GM12878 (cell line): ENCODE measurements at regions not wholly inside any gene's neighbourhood (a gene's known extent, or its start where the extent isn't known, plus 50 kb on each side); places are given as distances from the start of the nearest gene placed in this dataset.

Experiments used
- ATAC-seq: fragments of 200-7000 bp; cut with Tn5 transposase; 3 replicates; pipeline ENCODE4 v1.9.1; 2020; ENCODE audit warnings: mild to moderate bottlenecking, moderate library complexity
- BruUV-seq: library from RNA; stranded (reverse); fragments of 400-500 nt; replicated peaks from 2 replicates; lab custom pipeline; 2021; lab: Mats Ljungman, UMichigan
- CTCF ChIA-PET: fragments of 300-600 bp; sonication (Branson Sonifier 250); formaldehyde crosslinking; extraction: SDS; loops from one replicate; lab custom pipeline; 2021; ENCODE audit warnings: inconsistent platforms; lab: Yijun Ruan, JAX
- POLR2A ChIA-PET: fragments of 350-600 bp; formaldehyde crosslinking; extraction: SDS; loops from one replicate; lab custom pipeline; 2021; ENCODE audit warnings: inconsistent platforms; lab: Charles Lee
- RAD21 ChIA-PET: fragments of 300-600 bp; sonication (Branson Sonifier 250); formaldehyde crosslinking; loops from one replicate; lab custom pipeline; 2023; ENCODE audit warnings: antibody characterized with exemption; ENCODE audit not compliant: unreplicated experiment; lab: Charles Lee
- SMC1A ChIA-PET: fragments of 300-600 bp; sonication (Branson Sonifier 250); formaldehyde crosslinking; loops from one replicate; lab custom pipeline; 2023; ENCODE audit not compliant: unreplicated experiment, uncharacterized antibody; lab: Charles Lee
- DNase-seq: peaks from one replicate; pipeline ENCODE4 v3.0.0-alpha.2; 2011; ENCODE audit warnings: low read depth, low spot score
- FAIRE-seq: peaks from 3 replicates; lab custom pipeline; 2011; peaks lifted over from hg19 to GRCh38; lab: Jason Lieb, UNC
- H2AFZ ChIP-seq: 2 replicates; pipeline ENCODE4 v1.6.0; 2011; ENCODE audit warnings: low read depth, low read length, control low read depth; ENCODE audit not compliant: control insufficient read depth
- H3K27ac ChIP-seq: 2 replicates; pipeline ENCODE4 v1.5.1; 2011; ENCODE audit warnings: control low read depth; ENCODE audit not compliant: control insufficient read depth, insufficient read depth
- H3K27me3 ChIP-seq, 2 experiments: replicated peaks in 1 of 2; 2 replicates each; pipeline versions ENCODE4 v1.6.0 to v1.6.1; 2011; ENCODE audit warnings: low read length in 1 of 2; ENCODE audit not compliant: control insufficient read depth in 2 of 2, insufficient read depth in 2 of 2
- H3K36me3 ChIP-seq, 2 experiments: 2 replicates each; pipeline ENCODE4 v1.5.1; 2011; ENCODE audit warnings: low read length in 1 of 2; ENCODE audit not compliant: control insufficient read depth in 2 of 2, insufficient read depth in 2 of 2
- H3K4me1 ChIP-seq: 2 replicates; pipeline ENCODE4 v1.6.1; 2011; ENCODE audit warnings: mild to moderate bottlenecking, low read length, moderate library complexity, mixed read lengths; ENCODE audit not compliant: control insufficient read depth, insufficient read depth
- H3K4me2 ChIP-seq: 2 replicates; pipeline ENCODE4 v1.6.0; 2011; ENCODE audit warnings: control low read depth; ENCODE audit not compliant: control insufficient read depth, insufficient read depth
- H3K4me3 ChIP-seq: fragments of 200-600 bp; sonication (generic); 2 replicates; pipeline ENCODE4 v1.5.1; 2016
- H3K79me2 ChIP-seq: 2 replicates; pipeline ENCODE4 v1.6.0; 2011; ENCODE audit warnings: low read length; ENCODE audit not compliant: control insufficient read depth, insufficient read depth
- H3K9ac ChIP-seq: 2 replicates; pipeline ENCODE4 v1.8.0; 2011; ENCODE audit warnings: low read length, control low read depth, mixed read lengths; ENCODE audit not compliant: control insufficient read depth, insufficient read depth
- H3K9me3 ChIP-seq: replicated peaks from 3 replicates; pipeline ENCODE4 v1.5.1; 2011; ENCODE audit warnings: mild to moderate bottlenecking, low read length; ENCODE audit not compliant: control insufficient read depth, insufficient read depth
- H4K20me1 ChIP-seq: 2 replicates; pipeline ENCODE4 v1.6.0; 2011; ENCODE audit not compliant: control insufficient read depth, insufficient read depth
- BCL11A ChIP-seq: IDR thresholded peaks from 2 replicates; pipeline ENCODE4 v1.6.1; 2011; ENCODE audit warnings: low read depth, low read length
- CBX3 ChIP-seq: fragments of 200-600 bp; sonication (generic); IDR thresholded peaks from 2 replicates; pipeline ENCODE4 v1.6.1; 2016; ENCODE audit warnings: low read depth, borderline replicate concordance
- CBX5 ChIP-seq: sonication (generic); IDR thresholded peaks from 2 replicates; pipeline ENCODE4 v1.6.1; 2016; ENCODE audit warnings: low read depth, moderate library complexity, mild to moderate bottlenecking, inconsistent platforms
- HCFC1 ChIP-seq: fragments of 150-350 bp; IDR thresholded peaks from 2 replicates; pipeline ENCODE4 v1.6.1; 2014; ENCODE audit warnings: low read length
- IRF4 ChIP-seq: IDR thresholded peaks from 2 replicates; pipeline ENCODE4 v1.6.1; 2011; ENCODE audit warnings: low read depth, low read length
- JUND ChIP-seq: IDR thresholded peaks from 2 replicates; pipeline ENCODE4 v1.6.1; 2012; ENCODE audit warnings: low read depth, mild to moderate bottlenecking, low read length, improper control_type of control experiment, moderate library complexity
- NRF1 ChIP-seq: conservative IDR thresholded peaks from 2 replicates; pipeline ENCODE4 v1.6.1; 2011; ENCODE audit warnings: mild to moderate bottlenecking, low read depth, low read length, improper control_type of control experiment
- POLR2A ChIP-seq: IDR thresholded peaks from 2 replicates; pipeline ENCODE4 v1.6.1; 2011; ENCODE audit warnings: low read depth, mild to moderate bottlenecking, low read length
- POLR2AphosphoS2 ChIP-seq: IDR thresholded peaks from 2 replicates; pipeline ENCODE4 v1.6.1; 2011; ENCODE audit warnings: low read depth, mild to moderate bottlenecking, low read length, improper control_type of control experiment, moderate library complexity
- SIN3A ChIP-seq: IDR thresholded peaks from 2 replicates; pipeline ENCODE4 v1.6.1; 2012; ENCODE audit warnings: low read depth, low read length, improper control_type of control experiment
- SMAD5 ChIP-seq: IDR thresholded peaks from 2 replicates; pipeline ENCODE4 v1.6.1; 2016; ENCODE audit warnings: antibody characterized with exemption, low read depth
- SPI1 ChIP-seq: IDR thresholded peaks from 2 replicates; pipeline ENCODE4 v1.6.1; 2011; ENCODE audit warnings: low read depth, mild to moderate bottlenecking, low read length, moderate library complexity, borderline replicate concordance; ENCODE audit not compliant: insufficient read depth
- SREBF2 ChIP-seq: IDR thresholded peaks from 2 replicates; pipeline ENCODE4 v1.6.1; 2012; ENCODE audit warnings: mild to moderate bottlenecking, low read length
- SUZ12 ChIP-seq: fragments of 200-600 bp; sonication (generic); IDR thresholded peaks from one replicate; pipeline ENCODE4 v1.6.1; 2018; ENCODE audit warnings: antibody characterized with exemption, mild to moderate bottlenecking; ENCODE audit not compliant: unreplicated experiment
- YY1 ChIP-seq: IDR thresholded peaks from 2 replicates; pipeline ENCODE4 v1.6.1; 2011; ENCODE audit warnings: low read depth, mild to moderate bottlenecking, low read length
- ZBTB40 ChIP-seq: fragments of 450-650 bp; IDR thresholded peaks from 2 replicates; pipeline ENCODE4 v1.6.1; 2016; ENCODE audit warnings: mild to moderate bottlenecking, moderate library complexity, borderline replicate concordance
- WGBS: methylation state at CpG from one replicate; pipeline ENCODE4 v1.1.6; 2016; ENCODE audit warnings: low lambda C conversion rate; ENCODE audit not compliant: insufficient replicate concordance, insufficient coverage; ENCODE audit errors: missing lambda C conversion rate; 5-methylcytosine and 5-hydroxymethylcytosine counted together
- in situ Hi-C: fragments of 300-500 bp; cut with MboI; formaldehyde crosslinking; loops from 9 replicates; pipeline ENCODE4 v1.14.3; 2018; ENCODE audit warnings: mixed read lengths
- intact Hi-C: fragments of 100-400 bp; cut with micrococcal nuclease; formaldehyde crosslinking; loops from one replicate; pipeline ENCODE4 v1.14.2; 2022; ENCODE audit not compliant: unreplicated experiment
- TF ChIP-seq, protein P1 (sequence below): IDR thresholded peaks from 2 replicates; pipeline ENCODE4 v1.6.1; 2012; ENCODE audit warnings: low read depth, low read length, improper control_type of control experiment
- TF ChIP-seq, protein P2 (sequence below): IDR thresholded peaks from 2 replicates; pipeline ENCODE4 v1.6.1; 2011; ENCODE audit warnings: low read depth, mild to moderate bottlenecking, low read length, moderate library complexity, borderline replicate concordance; ENCODE audit errors: extremely low read depth
- TF ChIP-seq, protein P3 (sequence below): fragments of 450-650 bp; formaldehyde crosslinking; IDR thresholded peaks from 2 replicates; pipeline ENCODE4 v1.4.0; 2022; ENCODE audit warnings: mild to moderate bottlenecking, moderate library complexity

DNA sequence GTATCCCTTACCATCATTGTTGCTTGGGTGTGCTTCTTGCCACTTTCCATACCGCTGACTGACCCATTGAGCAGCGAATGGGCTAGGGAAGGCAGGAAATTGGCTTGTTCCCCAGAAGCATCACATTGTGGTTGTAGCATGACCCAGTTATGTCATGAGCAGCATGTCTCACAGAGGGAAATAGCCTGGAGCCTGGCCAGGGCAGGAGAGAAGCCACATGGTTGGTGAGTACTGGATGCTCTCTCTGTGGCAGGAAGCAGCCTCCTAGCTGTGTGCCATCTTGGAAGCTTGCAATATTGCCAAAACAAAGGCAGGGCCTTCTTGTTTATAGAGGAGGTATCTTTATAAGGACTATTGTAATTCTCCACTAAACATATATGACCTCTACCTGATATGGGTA lies 482.6 kb downstream of the PIK3C3 start:
- in situ Hi-C loops: no loop called here
- Histone ChIP-seq H4K20me1 (no peaks in the 10 kb centered on the region), H2AFZ (no peak overlapping the region), H3K4me1 (no peaks in the 10 kb centered on the region), H3K27ac (no peak overlapping the region), H3K9me3 (no peaks in the 10 kb centered on the region), H3K79me2 (no peaks in the 10 kb centered on the region), H3K36me3 (no peaks in the 10 kb centered on the region), H3K4me3 (no peak overlapping the region), H3K4me2 (no peak overlapping the region), H3K27me3 (no peaks in the 10 kb centered on the region), H3K9ac (no peak overlapping the region)
- SMC1A ChIA-PET: no interaction called here
- POLR2A ChIA-PET: no interaction called here
- ATAC-seq (no peak), DNase-seq (no peak), FAIRE-seq (no peak)
- BruUV-seq: no TSS peak
- intact Hi-C loops: no loop called here
- RAD21 ChIA-PET: no interaction called here
- CTCF ChIA-PET: no interaction called here
- 13% methylated on average over 2 of the region's 2 CpGs for WGBS
- TF ChIP-seq, protein P1, sequence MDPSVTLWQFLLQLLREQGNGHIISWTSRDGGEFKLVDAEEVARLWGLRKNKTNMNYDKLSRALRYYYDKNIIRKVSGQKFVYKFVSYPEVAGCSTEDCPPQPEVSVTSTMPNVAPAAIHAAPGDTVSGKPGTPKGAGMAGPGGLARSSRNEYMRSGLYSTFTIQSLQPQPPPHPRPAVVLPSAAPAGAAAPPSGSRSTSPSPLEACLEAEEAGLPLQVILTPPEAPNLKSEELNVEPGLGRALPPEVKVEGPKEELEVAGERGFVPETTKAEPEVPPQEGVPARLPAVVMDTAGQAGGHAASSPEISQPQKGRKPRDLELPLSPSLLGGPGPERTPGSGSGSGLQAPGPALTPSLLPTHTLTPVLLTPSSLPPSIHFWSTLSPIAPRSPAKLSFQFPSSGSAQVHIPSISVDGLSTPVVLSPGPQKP: no peak
- TF ChIP-seq JUND (no peak), POLR2A (no peak), SUZ12 (no peak), IRF4 (no peak), SIN3A (no peak), ZBTB40 (no peak), BCL11A (no peak), HCFC1 (no peak), CBX3 (no peak), SPI1 (no peak), YY1 (no peak), POLR2AphosphoS2 (no peak), NRF1 (no peak), SMAD5 (no peak), CBX5 (no peak), SREBF2 (no peak)
- TF ChIP-seq, protein P2, sequence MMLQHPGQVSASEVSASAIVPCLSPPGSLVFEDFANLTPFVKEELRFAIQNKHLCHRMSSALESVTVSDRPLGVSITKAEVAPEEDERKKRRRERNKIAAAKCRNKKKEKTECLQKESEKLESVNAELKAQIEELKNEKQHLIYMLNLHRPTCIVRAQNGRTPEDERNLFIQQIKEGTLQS: no peak
- TF ChIP-seq, protein P3, sequence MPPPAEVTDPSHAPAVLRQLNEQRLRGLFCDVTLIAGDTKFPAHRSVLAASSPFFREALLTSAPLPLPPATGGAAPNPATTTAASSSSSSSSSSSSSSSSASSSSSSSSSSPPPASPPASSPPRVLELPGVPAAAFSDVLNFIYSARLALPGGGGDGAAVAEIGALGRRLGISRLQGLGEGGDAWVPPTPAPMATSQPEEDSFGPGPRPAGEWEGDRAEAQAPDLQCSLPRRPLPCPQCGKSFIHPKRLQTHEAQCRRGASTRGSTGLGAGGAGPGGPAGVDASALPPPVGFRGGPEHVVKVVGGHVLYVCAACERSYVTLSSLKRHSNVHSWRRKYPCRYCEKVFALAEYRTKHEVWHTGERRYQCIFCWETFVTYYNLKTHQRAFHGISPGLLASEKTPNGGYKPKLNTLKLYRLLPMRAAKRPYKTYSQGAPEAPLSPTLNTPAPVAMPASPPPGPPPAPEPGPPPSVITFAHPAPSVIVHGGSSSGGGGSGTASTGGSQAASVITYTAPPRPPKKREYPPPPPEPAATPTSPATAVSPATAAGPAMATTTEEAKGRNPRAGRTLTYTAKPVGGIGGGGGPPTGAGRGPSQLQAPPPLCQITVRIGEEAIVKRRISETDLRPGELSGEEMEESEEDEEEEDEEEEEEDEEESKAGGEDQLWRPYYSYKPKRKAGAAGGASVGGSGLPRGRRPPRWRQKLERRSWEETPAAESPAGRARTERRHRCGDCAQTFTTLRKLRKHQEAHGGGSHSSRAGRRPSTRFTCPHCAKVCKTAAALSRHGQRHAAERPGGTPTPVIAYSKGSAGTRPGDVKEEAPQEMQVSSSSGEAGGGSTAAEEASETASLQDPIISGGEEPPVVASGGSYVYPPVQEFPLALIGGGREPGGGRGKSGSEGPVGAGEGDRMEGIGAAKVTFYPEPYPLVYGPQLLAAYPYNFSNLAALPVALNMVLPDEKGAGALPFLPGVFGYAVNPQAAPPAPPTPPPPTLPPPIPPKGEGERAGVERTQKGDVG: no peak
